SK-N-MC (cell line): ENCODE measurements at regions not wholly inside any gene's neighbourhood (a gene's known extent, or its start where the extent isn't known, plus 50 kb on each side); places are given as distances from the start of the nearest gene placed in this dataset.

Experiments used
- EZH2 ChIP-seq: fragments of 200-600 bp; sonication (generic); IDR thresholded peaks from one replicate; pipeline ENCODE4 v1.6.1; 2017; ENCODE audit warnings: antibody characterized with exemption
- FOXP2 ChIP-seq: optimal IDR thresholded peaks from 2 replicates; pipeline ENCODE3; 2011; ENCODE audit warnings: mild to moderate bottlenecking, moderate library complexity; ENCODE audit not compliant: insufficient read depth; ENCODE audit errors: extremely low read length, control extremely low read depth
- POLR2AphosphoS5 ChIP-seq: IDR thresholded peaks from 2 replicates; pipeline ENCODE4 v1.6.1; 2012; ENCODE audit warnings: mild to moderate bottlenecking, low read depth, low read length, borderline replicate concordance

DNA sequence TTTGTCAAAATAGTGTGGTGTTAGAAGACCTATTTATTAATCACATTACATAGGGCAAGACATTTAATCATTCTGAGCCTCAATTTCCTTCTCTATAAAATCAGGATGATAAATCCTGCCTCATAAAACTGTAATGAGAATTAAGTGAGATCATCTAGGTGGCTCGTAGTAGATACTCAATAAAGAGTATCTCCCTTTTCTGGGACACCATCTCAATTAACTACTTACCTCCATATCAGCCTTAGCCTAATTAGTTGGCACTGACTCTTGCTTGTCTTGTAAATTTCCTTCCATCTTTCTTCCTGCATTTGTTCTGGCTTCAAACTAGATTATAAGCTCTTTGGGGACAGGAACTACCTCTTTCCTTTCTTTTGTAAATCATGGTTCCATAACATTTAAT lies 102.6 kb upstream of the TNR start:
- no peak for TF ChIP-seq POLR2AphosphoS5
- no peak for TF ChIP-seq EZH2
- TF ChIP-seq FOXP2: no peak
